GM21825 (cell line): ENCODE measurements at regions not wholly inside any gene's neighbourhood (a gene's known extent, or its start where the extent isn't known, plus 50 kb on each side); places are given as distances from the start of the nearest gene placed in this dataset.

Experiments
- ATAC-seq: cut with Tn5 transposase; IDR thresholded peaks from one replicate; pipeline ENCODE4 v1.9.1; 2021; ENCODE audit warnings: mild to moderate bottlenecking, moderate library complexity; ENCODE audit not compliant: unreplicated experiment

DNA sequence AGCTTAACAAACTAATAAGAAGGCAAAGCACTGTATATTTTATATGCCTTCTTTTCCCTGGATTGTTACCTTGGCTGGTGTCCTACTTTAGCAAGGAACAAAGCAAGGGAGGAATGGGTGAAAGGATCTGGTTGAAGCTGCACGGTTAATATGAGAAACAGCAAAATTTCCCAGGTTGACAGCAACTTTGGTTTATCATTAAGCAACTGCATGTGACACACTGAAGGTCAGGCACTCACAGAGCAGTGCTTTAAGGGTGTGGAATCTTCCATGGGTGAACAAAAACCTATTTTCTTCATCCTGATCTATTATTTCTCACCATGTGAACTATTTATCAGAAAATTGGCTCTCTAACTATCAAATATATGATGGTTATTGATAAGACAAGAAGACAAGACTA lies 109.0 kb upstream of the ATP10B start:
- ATAC-seq, result no peak

- no peak for ATAC-seq
Observed at GRCh38 chr5:160960592-160960991, 108.6 kb upstream of the ATP10B start.

DNA sequence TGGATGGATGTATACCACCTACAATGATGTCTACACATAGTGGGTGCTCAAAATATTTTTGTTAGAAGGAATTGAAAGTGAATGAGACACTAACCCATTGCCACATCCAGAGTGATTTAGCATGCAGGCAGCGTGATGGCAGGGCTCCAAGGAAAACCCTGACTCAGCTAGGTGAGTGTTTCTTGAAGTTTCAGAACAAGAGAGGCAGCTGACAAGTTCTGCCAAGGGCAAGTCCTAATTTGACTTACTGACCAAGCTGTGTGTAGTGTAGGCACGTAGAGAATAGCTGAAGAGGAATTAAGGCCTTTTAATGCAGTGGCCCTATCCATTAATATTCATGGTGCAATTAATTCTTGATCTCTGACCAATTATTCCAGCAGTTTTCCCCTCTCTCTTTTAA lies 107.8 kb upstream of the ATP10B start:
- ATAC-seq, result peak; percentile 54

GRCh38 chr5:160957312-160957861 lies 105.4 kb upstream of the ATP10B start:
- ATAC-seq, result no peak

DNA sequence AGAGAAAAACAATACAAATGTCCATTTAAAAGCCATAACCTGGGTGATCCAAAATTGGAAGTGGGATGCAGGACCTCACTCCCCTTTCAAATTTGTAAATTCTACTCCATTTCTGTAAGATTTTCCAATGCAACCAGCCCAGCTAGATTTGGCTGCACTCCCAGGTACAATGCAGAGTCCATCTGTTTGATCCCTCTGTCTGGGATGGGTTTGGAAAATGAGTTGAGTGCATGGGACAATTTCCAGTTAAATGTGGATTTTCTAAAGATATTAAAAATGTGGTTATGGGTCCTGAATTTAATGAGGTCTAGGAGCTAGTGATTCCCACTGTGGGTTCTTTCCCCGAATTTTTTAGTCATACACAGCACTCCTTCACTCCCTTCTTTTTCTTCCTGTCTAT lies 104.0 kb upstream of the ATP10B start:
- no peak for ATAC-seq

- ATAC-seq, result no peak
Observed at GRCh38 chr5:160950311-160950710, 98.3 kb upstream of the ATP10B start.

DNA sequence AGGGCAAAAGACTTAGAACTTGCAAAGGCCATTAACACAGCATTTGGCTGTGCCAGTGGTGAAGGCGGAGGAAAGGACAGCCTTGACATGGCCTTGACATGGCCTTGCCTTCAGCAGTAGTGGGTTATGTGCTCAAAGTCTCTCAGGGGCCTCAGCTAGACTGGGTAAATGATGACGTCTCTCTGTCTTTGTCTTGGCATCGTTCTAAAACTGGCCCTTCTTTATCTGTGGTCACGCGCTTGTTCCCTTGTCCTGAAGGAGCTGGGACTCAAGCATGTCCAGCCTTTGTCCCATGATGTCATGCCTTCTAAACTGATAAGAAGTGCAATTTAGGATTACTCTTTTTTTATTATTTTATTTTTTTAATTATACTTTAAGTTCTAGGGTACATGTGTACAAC lies 88.7 kb upstream of the ATP10B start:
- no peak for ATAC-seq

DNA sequence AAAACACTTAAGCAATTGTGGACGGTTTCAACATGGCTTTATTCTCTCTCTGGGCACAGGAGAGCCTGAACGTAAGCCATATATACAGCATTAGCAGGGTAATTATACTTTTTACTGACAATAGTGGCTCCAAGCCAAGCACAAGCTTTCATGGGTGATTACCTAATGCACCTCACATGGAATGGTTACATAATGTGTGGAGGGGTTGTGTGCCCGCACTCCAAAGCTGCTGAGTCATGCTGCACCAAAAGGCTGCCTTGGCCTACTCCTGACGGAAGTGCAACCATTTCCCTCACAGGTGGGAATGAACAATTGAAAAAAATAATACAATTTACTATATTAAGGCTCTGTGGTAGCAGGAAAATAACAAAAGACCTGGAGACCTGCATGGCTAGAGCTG lies 86.5 kb upstream of the ATP10B start:
- no peak for ATAC-seq

DNA sequence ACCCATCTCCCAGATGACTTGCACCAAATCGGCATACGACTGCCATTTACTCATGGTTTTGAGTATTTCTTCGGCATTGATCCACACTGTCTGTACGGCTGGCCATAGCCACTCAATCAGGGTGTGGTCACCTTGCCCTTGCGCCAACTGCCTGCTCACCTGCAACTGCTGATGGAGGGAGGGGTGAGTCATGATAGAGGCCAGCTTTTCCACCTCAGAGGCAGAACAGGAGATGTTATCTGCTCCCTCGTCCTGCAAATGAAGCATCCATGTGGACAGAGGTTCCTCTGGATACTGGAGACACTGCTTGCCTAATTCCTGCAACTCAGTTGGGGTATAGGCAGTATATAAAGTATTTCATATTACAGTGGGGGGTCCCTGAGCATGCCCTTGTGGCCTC lies 85.6 kb upstream of the ATP10B start:
- no peak for ATAC-seq

DNA sequence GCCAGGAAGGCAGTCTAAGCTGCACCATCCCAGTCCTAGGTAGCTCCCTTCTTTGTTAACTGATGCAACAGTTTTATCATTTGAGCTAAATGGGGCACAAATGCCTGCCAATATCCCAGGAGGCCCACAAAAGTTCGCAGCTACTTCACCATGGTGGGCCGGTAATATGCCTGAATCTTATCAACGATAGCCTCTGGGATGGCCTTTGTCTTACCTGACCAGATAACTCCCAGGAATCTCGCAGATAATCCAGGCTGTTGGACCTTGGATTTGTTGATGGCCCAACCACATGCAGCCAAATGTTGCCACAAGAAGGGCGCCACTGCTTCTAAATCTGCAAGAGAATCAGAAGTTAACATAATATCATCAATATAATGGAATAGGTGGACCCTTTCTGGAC lies 83.8 kb upstream of the ATP10B start:
- no peak for ATAC-seq

- no peak for ATAC-seq
Observed at GRCh38 chr5:160931283-160931682, 79.3 kb upstream of the ATP10B start.

GRCh38 chr5:160930406-160930805 lies 78.4 kb upstream of the ATP10B start:
- no peak for ATAC-seq

DNA sequence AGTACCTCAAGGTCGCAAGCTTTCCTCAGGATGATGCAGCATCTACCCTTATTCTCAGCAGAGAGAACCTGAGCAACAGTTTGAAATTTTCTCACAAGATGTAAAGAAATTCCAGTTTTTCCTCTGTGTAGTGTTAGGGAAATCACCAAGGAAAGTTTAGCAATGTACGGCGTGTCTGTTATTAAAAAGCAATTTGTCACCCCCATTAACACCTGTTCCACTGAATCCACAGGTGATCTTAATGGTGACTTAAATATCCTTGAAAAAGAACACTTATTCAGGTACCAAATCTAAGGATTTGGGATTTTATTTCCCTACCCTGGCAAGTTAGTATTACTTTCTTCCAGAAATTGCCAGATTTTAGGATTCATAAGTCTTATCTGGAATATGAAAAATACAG lies 77.9 kb upstream of the ATP10B start:
- no peak for ATAC-seq

DNA sequence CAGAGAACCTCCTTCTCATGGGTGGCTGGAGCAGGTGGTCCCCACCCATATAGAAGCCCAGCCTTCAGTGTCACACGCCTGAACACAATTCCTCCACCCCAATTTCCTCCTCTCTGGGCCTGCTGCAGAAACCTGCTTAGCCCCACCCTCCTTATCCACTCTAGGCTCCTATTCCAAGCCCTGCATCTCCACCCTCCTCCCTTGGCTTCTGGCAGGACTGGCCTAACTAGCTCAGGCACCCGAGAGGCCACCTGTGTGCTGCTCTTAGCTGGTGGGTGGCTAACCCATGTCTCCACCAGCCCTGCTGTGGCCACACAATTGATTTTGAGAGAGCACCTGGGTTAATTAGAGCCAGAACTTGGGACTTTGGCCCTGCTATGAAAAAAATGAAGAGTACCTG lies 77.3 kb upstream of the ATP10B start:
- no peak for ATAC-seq

- ATAC-seq, result no peak
Observed at GRCh38 chr5:160926428-160926827, 74.4 kb upstream of the ATP10B start.

GRCh38 chr5:160925281-160925680 lies 73.3 kb upstream of the ATP10B start:
- no peak for ATAC-seq

GRCh38 chr5:160923936-160924710 lies 72.1 kb upstream of the ATP10B start:
- no peak for ATAC-seq

- ATAC-seq, result no peak
Observed at GRCh38 chr5:160923411-160923810, 71.4 kb upstream of the ATP10B start.

- no peak for ATAC-seq
Observed at GRCh38 chr5:160922311-160922710, 70.3 kb upstream of the ATP10B start.

DNA sequence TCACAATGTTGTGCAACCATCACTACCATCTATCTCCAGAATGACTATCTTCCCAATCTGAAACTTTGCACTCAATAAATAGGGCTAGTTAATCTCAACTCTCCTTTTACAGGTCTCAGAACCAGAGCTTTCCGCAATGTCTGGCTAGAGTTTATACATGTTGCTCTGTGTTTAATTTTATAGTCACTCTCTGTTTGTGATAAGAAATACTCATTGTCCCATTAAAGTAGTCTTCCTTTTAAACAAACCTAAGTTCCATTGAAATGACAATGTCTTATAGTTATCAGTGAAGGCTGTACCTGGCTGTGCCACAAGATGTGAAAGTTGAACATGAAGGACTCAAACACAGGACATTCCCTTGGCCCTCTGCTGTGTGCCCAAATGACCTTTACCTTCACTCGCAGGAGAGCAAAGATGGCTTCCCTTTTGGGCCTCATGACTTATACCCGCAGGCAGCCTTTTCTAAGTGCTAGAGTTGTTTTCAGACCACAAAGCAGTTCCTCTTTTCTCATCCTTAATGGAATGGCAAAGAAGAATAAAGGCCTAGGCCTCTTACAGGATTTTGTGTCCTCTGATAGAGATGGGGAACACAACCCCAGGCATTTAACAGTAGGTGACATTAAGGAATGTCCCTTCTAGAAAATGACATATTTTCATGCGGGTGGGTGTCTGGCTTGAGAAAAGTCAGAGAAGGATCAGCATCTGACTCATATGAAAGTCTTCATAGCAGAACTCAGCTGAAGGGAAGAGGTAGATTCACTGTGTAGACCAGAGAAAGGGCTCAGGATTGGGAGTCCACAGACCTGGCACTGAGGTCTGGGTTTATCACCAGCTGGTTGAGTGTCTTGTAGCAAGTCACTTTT lies 69.6 kb upstream of the ATP10B start:
- ATAC-seq, result no peak

DNA sequence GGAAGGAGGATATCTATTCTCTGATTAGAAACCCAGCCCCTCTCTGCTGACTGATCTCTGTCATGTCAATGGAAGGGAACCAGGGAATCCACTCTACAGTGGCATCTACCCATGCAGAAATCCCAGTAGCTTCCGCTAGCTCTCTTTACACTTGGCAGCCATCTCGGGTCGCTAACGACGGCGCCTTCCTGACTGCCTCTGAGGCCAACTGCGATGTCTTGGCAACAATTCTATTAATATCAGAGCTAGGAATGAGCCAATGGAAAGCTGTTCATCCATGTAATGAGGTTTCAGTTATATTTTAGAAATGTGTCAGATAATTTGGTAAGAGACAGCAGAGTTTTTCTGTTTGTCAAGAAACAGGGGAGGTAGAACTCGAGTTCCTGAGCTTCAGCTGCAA lies 67.6 kb upstream of the ATP10B start:
- no peak for ATAC-seq

GRCh38 chr5:160918386-160918785 lies 66.4 kb upstream of the ATP10B start:
- ATAC-seq, result no peak
